ENCODE measurements at regions not wholly inside any gene's neighbourhood (a gene's known extent, or its start where the extent isn't known, plus 50 kb on each side); places are given as distances from the start of the nearest gene placed in this dataset.
"Not testable (repeated sequence)": the region's sequence is repeated elsewhere in the genome, so short reads cannot be mapped to it uniquely, and the experiment has no call there.

DNA sequence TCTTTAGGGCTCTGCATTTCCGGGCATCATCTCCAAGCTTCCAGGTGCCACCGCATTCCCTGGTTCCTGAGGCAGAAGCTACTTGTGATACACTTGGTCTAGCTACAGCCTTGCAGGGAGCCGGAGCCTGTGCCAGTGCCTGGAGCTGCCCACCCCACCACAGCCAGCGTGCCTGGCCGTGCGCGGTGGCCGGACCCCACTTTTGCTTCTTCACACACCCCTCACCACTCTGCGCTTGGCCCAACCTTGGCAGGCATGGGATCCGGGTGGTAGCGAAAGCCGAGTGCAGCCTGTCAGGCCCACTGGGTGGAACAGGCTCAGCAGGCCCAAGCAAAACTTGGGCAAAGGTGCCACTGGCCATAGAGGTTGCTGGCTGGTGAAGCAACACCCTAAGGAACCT lies 823.7 kb downstream of the GLUD2 start:
- no peak for DNase-seq

DNA sequence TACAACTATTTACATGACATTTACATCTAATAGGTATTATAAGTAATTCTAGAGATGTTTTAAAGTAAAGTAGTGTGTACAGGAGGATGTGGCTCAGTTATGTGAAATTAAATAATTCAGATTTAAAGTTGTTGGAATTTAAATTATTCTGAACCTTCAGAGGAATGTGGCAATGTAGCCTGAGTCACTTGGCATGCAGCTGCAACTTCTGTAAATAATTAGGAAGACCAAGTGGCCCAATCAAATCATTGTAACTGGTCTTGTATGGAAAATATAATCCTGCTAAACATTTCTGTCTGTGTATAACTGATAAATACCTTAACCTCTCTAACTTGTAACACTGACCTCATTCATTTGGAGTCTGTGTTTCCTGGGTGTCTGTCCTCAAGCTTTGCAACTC lies 828.9 kb downstream of the GLUD2 start:
- DNase-seq: no peak

DNA sequence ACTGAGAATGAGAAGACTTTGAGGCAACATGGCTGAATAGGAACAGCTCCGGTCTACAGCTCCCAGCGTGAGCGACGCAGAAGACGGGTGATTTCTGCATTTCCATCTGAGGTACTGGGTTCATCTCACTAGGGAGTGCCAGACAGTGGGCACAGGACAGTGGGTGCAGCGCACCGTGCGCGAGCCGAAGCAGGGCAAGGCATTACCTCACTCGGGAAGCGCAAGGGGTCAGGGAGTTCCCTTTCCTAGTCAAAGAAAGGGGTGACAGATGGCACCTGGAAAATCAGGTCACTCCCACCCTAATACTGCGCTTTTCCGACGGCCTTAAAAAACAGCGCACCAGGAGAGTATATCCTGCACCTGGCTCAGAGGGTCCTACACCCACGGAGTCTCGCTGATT lies 829.9 kb downstream of the GLUD2 start:
- not testable (repeated sequence) for DNase-seq

DNA sequence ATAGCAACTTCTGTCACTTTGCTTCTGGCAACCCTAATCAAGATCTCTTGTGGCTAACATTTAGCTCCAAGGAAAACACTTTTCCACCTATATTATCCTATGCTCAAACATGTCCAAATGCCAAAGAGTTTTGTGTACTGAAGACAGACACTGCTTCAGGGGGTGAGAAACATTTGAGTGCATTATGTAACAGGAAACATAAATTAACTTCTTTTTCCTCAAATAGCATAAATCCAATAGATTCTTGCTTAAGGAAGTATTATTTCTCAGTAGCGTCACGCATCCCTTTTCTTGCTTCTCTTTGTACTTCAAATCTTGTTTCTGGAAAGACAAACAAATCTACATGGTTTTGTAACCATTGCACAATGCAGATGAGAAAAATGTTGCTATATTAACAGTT lies 839.1 kb downstream of the GLUD2 start:
- no peak for DNase-seq

DNA sequence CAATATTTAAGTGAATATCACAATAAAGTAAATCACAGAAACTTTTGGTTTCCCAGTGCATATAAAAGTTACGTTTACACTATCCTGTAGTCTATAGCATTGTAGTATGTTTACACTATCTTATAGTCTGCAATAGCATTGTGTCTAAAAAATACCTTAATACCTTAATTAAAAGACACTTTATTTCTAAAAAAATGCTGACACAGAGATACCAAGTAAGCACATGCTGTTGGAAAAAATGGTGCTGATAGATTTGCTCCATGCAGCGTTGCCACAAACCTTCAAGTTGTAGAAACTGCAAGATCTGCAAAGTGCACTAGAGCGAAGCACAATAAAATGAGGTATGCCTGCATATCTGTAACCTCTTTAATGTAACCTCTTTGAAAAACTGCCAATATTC lies 847.3 kb downstream of the GLUD2 start:
- DNase-seq: no peak

DNA sequence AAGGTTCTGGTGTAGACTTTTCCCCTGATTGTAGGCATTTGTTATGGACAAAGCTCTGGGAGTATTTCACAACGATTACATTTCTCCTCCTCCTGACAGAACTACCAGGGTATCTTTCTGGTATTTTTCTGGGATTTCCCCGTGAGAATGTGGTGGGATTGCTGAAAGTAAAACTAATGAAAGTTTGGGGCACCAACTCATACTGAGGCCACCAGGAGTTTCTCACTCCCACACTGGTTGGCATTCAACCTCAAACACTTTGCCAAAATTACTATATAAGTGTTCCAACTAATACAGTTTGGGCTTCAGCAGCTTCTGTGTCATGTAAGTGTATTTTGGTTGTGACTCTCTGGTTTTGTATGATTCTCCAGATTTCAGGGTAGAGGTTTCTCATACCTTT lies 855.1 kb downstream of the GLUD2 start:
- DNase-seq: no peak

DNA sequence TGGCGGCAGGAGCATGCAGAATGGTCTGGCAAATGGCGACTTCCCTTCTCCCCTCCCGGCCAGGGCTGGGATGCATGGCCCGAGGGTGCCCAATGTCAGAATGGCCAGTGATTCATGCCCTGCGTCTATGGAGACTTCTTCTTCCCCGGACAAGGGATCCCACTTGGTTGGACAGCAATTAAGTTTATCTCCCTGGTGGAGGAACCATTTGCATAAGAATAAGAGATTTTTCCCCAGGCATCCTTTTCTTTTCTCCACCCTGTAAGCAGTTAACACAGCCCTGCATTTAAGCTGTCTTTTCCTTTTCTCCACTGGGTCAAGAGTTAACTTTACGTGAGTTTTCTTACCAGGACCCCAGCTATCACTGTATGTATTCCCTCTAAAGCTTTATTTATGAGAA lies 856.6 kb downstream of the GLUD2 start:
- no peak for DNase-seq

DNA sequence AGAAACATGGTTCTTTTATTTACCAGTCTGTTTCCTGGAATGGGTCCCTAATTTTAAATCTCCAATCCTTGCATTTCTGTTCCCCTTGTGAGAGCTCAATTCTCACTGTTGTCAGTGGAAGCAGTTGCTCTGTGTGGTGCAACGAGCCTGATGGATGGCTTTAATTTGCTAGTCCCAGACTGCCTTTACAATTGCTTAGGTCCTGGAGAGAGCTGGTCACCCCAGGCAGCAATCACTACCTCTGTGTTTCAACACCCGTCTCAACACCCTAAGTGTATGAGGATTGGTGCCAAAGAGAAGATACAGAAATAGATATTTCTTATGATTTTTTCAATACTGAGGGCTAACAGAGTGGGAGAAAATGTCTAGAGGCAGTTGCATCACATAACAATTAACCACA lies 873.8 kb downstream of the GLUD2 start:
- DNase-seq: no peak

DNA sequence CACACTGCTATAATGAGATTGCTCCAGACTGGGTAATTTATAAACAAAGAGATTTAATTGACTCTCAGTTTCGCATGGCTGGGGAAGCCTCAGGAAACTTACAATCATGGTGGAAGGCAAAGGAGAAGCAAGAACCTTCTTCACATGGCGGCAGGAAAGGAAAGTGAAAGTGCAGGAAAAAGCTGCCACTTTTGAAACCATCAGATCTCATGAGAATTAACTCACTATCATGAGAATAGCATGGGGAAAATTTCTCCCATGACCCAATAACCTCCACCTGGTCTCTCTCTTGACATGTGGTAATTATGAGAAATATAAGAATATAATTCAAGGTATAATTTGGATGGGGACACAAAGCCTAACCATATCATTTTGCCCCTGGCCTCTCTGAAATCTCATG lies 884.2 kb downstream of the GLUD2 start:
- DNase-seq: no peak

DNA sequence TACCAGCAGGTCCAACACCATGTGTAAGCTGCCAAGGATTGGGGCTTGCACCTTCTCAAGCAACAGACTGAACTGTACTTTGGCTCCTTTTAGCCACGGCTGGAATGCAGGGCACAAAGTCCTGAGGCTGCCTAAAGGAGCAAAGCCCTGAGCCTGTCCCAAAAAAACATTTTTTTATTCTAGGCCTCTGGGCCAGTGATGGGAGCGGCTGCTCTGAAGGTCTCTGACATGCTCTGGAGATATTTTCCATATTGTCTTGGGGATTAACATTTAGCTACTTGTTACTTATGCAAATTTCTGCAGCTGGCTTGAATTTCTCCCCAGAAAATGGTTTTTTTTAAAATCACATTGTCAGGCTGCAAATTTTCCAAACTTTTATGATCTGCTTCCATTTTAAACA lies 885.3 kb downstream of the GLUD2 start:
- no peak for DNase-seq

DNA sequence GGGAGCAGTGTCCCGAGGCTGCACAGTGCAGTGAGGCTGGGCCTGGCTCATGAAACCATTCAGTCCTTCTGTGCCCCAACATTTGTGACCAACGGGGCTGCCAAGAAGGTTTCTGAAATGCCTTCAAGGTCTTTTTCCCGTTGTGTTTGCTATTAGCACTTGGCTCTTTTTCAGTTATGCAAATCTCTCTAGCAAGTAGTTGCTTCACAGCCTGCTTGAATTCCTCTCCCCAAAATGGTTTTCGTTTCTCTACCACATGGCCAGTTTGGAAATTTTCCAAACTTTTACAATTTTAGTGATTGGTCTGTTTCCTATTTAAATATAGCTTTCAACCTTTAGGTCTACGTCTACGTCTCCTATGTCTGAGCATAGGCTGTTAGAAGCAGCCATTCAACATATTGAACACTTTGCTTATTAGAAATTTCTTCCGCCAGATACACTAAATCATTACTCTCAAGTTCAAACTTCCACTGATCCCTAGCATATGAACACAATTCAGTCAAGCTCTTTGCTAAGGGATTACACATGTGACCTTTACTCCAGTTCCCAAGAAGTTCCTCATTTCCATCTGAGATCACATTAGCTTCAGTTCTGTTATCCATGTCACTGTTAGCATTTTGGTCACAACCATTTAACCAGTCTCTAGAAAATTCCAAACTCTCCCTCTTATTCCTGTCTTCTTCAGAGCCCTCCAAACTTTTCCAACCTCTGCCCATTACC lies 901.8 kb downstream of the GLUD2 start:
- DNase-seq: no peak

DNA sequence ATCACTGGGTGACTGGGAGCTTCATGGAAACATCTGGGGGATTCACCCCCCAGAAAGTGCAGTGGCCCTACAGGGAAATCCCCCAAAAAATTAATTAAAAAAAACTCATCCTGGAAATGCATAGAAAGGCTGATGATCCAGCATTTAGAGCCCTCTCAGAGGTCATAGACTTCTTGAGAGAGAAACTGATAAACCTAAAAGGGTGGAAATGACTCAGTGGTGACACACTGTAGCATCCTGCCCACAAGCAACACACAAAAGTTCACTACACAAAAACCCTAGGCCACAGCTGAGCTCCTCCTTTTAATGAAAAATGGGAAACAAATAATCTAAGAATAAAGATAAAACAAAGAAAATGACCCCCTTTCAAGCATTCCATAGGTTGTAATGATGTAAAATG lies 911.5 kb downstream of the GLUD2 start:
- no peak for DNase-seq

DNA sequence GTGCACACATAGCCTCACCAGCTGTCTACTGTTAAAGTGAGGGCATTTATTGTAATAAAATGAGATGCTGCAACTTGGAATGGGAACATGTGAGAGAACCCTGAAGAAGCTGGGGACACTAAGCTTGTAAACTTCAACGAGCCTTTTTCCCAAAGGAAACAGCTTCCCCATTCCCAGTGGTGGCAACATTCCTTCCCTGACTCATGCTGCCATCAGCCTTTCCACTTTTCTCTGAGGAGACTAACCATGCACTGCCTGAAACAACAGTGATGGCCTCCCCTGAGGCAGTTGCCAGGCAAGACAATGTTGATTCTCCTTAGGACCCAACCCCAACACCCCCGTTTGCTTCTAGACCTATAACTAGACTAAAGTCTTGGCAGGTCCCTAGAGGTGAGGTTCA lies 928.3 kb downstream of the GLUD2 start:
- no peak for DNase-seq

DNA sequence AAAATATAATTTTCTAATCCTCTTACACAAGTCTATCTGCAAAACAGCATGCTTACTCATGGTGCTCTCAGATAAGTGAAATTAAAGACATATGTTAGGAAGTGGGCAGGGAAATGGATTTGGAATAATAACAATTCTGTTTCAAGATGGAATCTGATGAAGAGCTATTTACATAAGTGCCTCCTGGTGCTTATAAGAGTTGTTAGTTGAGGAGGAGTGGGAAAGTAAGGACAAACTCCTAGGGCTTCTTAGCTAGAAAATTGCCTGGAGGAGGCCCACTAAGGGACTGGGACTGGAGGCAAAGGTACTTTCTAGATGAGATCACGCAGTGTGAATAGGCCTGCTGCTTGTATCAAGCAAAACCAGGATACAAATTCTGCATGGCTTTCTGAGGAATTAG lies 939.8 kb downstream of the GLUD2 start:
- DNase-seq: no peak

DNA sequence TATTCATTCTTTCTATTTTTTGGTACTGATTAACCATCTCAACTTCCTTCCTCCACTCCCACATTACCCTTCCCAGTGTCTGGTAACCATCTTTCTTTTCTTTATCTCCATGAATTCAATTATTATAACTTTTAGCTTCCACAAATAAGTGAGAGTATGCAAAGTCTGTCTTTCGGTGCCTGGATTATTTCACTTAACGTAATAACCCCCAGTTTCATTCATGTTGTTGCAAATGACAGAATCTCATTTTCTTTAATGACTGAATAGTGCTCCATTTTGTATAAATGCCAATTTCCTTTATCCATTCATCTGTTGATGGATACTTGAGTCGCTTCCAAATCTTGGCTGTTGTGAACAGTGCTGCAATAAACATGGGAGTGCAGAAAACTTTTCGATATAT lies 940.4 kb downstream of the GLUD2 start:
- no peak for DNase-seq

DNA sequence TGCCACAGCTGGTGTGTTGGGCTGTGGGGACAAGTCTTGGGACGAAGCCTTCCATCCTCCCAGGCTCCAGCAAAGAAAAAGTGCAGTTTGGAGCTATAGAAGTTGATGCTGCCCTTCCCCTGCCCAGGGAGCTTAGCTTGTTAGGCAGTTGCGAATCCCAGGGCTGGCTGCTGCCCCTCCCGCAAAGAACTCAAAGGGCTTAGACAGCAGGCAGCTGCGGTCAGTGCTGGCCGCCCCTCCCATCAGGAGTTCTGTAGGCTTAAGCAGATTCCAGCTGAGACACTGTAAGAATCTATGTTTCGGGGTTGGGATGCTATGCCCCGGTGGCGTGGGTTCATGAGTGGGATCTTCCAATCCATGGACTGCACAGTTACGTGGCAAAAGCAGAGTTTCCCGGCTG lies 956.7 kb downstream of the GLUD2 start:
- no peak for DNase-seq

DNA sequence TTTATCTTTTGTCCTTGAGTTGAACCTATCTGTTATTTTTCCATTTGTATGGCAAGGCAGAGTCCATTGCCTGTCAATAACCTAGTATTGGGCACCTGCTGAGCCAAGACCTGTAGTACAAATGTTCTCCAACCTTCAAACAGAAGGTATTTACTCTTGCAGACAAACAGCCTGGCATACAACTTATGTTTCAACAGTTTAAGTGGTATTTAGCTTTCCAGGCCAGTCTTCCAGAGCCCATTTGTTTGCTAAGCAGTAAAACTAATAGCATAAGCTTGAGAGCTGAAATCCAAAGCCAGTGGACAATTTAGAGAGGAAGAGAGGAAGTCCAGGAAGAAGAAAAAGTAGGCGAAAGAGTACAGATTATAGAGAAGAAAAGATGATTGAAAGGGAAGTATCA lies 979.3 kb downstream of the GLUD2 start:
- no peak for DNase-seq

DNA sequence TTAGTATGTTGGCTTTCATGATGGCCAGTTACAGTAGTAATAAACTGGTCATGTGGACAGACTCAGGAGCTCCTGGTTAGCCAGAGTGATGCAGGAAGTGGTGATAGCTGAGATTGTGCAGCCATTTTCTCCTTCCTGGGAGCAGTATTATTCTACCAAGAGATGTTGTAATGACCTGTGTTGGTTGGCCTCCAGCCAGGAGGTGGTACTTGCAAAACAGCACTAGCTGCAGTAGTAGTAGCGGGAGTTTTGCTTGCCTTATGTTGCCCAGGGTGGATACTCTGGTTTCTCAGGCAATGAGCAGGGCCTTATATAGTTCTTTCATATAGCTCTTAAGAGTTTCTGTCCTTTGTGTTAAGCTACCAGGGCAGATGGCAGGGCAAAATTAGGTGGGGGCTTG lies 998.8 kb downstream of the GLUD2 start:
- DNase-seq: no peak

DNA sequence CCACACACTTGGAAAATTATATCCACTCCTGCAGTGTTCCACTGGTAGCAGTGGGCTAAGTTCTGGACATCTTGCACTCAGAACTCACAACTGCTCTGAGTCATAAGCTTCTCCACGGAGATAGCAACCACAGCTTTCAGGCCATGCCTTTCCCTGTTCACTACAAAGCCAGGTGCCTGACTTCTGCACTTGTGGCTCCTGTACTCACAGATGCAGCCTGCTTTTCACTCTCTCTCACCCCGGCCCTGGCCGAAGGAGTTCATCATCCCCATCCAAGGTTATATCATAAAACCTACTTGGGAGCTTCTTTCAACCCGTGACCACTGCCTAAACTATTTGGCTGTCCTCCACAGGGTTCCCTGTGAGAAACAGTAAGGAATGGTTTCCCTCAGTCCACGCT lies 999.4 kb downstream of the GLUD2 start:
- DNase-seq: no peak

DNA sequence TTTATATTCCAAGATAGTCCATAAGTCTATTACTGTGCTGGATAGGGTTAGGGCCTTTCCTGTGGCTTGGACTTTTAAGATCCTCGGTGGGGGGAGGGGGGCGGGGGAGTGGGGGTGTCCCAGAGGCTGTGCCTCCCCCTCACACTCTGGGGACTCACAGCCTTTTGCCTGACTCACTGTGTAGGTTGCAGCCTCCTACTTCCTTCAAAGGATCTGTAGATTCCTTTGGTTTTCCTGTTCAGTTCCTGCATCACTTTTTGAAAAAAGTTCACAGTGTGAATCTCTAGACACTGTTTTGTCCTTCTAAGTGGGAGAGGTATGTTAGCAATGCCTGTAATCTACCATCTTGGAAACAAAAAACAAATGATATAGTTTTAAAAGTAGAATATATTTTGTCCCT lies 999.9 kb downstream of the GLUD2 start:
- no peak for DNase-seq

DNA sequence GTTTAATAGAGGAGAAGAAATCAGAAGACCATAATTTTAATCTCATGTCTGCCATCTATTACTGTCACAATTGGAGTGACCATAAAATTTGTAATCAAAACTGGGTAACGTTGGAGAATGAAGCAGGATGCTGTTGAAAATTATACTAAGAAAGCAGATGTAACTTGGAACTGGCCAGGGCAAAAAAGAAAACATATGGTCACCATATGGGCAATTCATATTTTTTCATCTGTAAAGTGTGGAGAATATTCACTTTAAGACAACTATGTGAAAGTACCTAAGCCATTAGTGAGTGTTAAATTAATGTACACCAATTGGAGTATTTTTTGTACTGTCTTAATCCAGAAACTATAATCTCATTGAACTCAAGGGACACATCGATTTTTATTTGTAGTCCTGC lies 1008.0 kb downstream of the GLUD2 start:
- no peak for DNase-seq

DNA sequence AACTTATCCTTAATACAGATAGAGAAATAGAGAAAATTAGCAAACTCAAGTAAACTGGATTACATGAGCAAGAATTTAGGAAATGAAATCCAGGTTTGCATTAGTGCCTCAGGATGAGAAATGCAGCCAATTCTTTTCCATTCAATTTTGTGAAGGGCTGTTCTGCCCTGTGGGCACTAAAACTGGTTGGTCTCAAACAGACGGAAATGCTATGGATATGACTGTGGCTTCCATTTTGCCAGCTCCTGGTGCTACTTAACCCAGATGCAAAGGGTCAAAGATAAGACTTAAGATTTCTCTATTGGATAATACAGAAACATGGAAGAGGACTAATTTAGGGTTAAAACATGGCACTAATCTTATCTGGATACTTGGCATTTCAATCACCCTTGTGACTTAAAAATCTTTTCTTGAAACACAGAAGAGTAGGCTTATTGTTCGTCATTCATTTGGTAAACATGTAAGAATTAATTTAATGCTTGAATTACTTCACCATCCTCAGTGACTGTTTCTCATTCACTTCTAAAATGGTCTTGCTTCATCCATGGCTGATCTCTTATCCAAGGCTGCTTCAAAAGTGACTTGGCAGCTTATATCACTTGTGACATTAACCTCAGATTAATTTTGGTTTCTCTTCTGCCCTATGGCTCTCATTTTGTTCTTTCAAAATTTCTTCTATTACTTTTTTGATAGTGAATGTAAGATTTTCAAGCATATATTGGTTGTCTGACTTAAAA lies 1008.7 kb downstream of the GLUD2 start:
- DNase-seq: no peak

DNA sequence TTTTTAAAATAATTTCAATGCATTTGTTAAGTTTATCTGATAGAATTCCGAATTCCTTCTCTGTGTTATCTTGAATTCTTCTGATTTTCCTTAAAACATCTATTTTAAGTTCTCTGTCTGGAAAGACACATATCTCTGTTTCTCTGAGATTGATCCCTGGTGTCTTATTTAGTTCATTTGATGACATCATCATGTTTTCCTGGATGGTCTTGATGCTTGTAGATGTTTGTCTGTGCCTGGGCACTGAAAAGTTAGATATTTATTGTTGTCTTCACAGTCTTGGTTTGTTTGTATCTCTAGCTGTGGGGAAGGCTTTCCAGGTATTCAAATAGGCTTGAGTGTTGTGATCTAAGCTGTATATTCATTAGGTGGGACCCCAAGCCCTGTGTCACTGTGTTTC lies 1028.8 kb downstream of the GLUD2 start:
- DNase-seq: no peak

DNA sequence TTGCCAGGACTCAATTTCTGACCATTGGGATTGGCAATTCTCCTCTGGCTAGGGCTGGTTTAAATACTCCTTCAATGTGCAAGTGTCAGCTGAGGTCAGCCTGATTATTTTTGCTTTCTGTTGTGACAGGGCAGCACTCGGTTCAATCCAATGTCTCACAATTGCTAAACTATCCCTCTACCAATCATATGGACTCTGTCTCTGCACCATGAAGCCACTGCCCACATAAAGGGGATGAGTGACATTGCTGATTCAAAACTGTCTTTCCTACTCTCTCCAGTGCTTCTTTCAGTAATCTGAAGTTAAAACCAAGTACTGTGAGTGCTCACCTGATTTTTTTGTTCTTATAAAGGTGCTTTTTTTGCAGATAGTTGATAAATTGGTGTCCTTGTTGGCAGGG lies 1030.7 kb downstream of the GLUD2 start:
- no peak for DNase-seq

DNA sequence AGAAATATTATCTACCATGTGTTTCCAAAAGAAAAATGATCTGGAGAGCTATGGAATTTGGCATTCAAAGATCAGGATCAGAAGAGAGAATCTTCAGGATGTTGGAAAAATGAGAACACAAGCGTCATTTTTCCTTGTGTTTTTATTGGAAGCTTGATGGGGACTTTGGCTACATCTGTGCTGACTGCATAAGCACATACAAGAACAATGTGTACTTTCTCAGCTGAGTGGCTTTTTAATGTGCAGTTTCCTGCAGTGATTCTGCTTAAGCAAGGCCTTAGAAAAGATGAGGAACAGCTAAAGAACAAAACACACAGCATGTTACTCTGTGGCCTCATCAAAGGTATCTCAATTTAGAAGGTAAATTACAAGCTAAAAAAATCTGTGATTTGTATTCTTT lies 1039.9 kb downstream of the GLUD2 start:
- no peak for DNase-seq

Data from islet precursor cell (in vitro differentiated cells).